Stimulated activated CD8-positive, alpha-beta memory T cell treated with anti-CD3 and anti-CD28 coated beads, Interleukin-4, amount 100 ng/mL, for 1 hour (primary cell): ENCODE measurements at regions not wholly inside any gene's neighbourhood (a gene's known extent, or its start where the extent isn't known, plus 50 kb on each side); places are given as distances from the start of the nearest gene placed in this dataset.

ENCODE experiments used
- DNase-seq, 2 donors: peaks; one replicate each; pipeline ENCODE4 v3.0.0-alpha.2; 2020; ENCODE audit warnings: low read depth in 2 of 2, low spot score in 1 of 2

DNA sequence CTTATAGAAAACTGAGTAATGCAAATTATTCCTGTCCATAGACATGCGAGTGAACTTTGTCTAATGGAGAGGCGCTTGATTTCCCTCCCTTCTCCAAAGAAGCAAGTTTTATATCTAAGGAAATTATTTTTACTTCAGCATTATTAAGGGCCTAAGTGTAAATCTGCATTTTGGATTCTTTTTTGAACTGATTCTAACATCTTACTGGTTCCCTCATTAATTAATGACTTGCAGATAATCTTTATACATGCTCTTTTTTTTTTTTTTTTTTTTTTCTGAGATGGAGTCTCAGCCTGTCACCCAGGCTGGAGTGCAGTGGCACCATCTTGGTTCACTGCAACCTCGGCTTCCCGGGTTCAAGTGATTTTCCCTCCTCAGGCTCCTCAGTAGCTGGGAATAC is 209.5 kb downstream of the TLE4 start:
- no peak for DNase-seq

DNA sequence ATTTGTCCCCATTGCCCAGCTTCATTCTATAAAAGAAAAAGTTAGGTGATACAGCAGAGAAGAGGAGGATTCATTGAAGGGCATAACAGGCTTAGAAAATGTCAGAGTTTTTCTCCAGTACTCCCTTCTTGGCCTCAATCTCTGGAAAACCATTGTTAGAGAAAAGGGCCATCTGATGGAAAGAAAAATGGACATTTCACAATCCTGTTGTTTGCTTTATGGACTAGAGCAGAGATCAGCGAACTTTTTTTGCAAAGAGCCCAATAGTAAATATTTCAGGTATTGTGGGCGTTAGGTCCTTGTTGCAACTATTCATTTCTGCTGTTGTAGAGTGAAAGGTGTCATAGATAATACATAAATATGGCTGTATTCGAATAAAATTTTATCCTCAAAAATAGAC is 208.8 kb downstream of the TLE4 start:
- DNase-seq: no peak

DNA sequence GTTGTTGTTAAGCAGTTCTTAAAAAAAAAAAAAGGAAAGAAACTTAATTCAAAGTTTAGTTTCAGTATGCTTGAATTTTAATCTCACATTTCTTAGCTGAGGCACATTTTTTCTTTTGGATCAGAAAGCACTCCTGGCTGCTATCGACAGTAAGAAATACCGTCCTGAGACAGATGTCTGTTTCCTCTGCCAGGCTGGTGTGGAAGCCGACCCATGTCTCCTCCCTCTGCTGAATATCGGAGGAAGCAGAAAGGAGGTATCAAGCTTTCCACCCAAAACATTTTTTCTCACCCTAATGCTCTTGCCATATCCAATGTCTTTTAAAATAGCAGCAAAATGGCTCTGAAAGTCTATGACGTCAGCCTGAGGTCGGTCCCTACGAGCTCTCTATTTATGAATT is 208.1 kb downstream of the TLE4 start:
- DNase-seq: no peak

DNA sequence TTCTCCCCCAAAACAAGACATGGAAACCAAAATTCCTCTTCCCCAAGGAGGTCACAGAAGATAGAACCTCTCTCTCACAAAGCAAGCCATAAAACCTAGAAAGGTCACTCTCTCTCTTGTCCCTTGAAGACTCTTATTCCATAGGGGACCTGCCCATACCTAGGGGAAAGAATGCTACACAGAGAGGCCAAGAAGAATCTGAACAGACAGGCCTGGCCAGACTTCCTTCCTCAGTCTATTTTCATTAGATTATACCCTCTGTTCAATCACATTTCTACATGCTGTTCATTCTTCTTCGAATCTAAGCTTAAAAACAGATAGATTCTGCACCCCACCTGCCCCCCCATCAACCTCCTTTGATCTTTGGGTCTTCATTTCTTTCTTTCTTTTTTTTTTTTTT is 206.8 kb downstream of the TLE4 start:
- no peak for DNase-seq

DNA sequence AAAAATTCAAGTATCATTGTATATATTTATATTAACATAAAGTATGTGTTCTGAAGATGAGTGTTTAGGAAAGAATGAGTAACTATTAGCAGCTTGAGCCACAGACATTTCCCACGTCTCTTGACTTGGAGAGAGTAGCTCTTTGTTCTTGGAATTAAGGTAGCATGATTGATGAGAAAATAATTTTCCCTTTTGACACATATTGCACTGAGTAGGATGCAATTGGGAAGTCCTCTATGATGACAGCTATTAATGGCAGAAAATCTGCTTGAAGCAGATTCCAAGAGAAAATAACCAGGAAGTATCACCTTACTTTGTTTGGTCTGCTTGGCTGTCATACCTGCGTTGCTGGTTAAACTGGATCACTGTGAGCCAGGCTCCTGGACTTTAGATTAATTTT is 204.8 kb downstream of the TLE4 start:
- no peak for DNase-seq
